Cardiac fibroblast (primary cell): ENCODE measurements at regions not wholly inside any gene's neighbourhood (a gene's known extent, or its start where the extent isn't known, plus 50 kb on each side); places are given as distances from the start of the nearest gene placed in this dataset.

Source experiments
- DNase-seq, 2 donors: peaks; one replicate each; pipeline versions ENCODE4 v3.0.0 to v3.0.0-alpha.2; 2010; ENCODE audit warnings: low read depth in 2 of 2
- H3K4me3 ChIP-seq, 2 donors: replicated peaks in 1 of 2; 1 replicate in 1 of 2; 2 replicates in 1 of 2; pipeline ENCODE4 v1.5.1; 2011; ENCODE audit warnings: low read depth in 2 of 2, low read length in 2 of 2, mild to moderate bottlenecking in 2 of 2, moderate library complexity in 1 of 2
- TF ChIP-seq, protein P1 (sequence below): IDR thresholded peaks from one replicate; pipeline ENCODE4 v1.5.1; 2011; ENCODE audit warnings: low read depth, mild to moderate bottlenecking, low read length, inconsistent platforms

DNA sequence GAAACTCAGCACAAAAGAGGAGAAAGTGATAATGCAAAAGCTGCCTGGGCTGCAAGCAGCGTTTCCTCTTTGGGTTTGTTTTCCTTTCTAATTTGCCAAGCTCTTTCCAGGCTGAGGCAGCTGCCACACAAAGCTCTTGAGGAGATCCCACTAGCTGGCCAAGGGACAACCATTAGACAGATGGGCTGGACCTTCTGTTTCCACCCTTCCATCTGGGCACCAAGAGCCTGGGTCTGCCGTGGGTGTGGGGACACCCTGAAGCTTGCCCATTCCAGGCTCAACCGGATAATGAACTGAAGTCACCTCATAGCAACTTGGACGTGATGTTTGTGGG, 194.6 kb upstream of the C1QTNF7 start:
- TF ChIP-seq, protein P1, sequence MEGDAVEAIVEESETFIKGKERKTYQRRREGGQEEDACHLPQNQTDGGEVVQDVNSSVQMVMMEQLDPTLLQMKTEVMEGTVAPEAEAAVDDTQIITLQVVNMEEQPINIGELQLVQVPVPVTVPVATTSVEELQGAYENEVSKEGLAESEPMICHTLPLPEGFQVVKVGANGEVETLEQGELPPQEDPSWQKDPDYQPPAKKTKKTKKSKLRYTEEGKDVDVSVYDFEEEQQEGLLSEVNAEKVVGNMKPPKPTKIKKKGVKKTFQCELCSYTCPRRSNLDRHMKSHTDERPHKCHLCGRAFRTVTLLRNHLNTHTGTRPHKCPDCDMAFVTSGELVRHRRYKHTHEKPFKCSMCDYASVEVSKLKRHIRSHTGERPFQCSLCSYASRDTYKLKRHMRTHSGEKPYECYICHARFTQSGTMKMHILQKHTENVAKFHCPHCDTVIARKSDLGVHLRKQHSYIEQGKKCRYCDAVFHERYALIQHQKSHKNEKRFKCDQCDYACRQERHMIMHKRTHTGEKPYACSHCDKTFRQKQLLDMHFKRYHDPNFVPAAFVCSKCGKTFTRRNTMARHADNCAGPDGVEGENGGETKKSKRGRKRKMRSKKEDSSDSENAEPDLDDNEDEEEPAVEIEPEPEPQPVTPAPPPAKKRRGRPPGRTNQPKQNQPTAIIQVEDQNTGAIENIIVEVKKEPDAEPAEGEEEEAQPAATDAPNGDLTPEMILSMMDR, result no peak
- DNase-seq, result peak in 1 of 2 donors; percentile 20
- no peak overlapping the region for H3K4me3 ChIP-seq

DNA sequence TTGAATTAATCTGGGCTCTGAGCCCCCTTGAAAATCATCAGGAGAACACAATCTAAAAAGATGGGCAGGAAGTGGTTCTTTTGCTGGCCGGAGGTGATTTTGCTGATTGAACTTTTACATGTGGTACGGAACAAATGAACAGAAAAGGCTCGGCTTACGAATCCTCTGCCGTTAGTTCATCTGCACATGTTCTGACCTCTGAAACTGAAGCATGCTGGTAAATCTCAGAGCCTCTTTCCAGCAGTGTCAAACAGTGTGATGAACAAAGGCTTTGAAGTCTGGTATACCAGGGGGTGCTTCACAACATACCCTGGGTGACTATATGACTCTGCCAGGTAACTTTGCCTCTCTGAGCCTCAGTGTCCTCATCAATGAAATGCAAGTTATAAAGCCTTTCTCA, 194.2 kb upstream of the C1QTNF7 start:
- H3K4me3 ChIP-seq, result no peak overlapping the region
- peak in 1 of 2 donors; percentile 18 for DNase-seq
- TF ChIP-seq, protein P1, result no peak

DNA sequence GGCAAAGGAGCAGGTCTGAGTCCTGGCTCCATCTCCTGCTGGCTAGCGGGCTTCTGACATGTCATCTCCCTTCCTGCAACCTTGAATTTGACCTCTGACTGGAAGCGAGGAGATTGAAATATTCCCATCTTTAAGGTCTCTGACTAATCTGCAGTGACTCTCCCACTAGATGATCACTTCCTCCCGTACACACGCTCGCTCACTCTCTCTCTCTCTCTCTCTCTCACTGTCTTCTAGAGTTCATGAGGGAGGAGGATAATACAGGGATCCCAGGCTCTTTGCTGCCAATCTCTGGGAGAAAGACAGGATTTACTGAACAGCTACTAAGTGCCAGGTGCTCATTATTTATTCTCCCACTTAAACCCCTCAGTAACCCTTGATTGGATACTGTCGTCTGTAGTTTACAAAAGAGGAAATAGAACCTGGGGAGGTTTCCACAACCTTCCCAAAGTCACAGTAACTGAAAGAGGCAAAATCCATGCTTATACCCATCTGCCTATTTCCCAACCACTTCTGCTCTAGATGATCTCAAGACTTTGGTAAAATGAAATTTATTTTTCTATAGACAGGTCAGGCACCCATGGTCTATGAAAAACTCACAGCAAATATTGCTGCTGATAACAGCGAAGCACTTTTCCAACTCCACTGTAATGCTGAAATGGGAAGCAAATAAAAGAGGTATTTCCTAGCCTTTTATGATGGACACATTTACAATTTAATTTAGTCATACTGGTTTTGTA, 193.5 kb upstream of the C1QTNF7 start:
- TF ChIP-seq, protein P1, result no peak
- peak; percentile 55 to 93 for DNase-seq
- H3K4me3 ChIP-seq, result no peak overlapping the region

DNA sequence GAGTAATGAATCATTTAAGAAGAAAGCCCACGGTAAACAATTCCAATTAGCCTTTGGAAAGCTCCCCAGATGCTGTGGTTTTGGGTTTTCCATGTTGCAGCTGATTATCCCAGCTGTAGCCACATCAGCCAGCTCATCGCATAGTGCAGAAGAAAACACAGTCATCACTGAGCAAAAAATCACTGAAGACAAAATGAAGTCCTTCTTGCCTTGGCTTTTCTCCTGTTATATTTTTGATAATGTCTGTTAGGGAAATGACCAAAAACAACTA, 193.0 kb upstream of the C1QTNF7 start:
- peak; percentile 84 to 95 for DNase-seq
- TF ChIP-seq, protein P1, result no peak
- H3K4me3 ChIP-seq, result no peak overlapping the region

DNA sequence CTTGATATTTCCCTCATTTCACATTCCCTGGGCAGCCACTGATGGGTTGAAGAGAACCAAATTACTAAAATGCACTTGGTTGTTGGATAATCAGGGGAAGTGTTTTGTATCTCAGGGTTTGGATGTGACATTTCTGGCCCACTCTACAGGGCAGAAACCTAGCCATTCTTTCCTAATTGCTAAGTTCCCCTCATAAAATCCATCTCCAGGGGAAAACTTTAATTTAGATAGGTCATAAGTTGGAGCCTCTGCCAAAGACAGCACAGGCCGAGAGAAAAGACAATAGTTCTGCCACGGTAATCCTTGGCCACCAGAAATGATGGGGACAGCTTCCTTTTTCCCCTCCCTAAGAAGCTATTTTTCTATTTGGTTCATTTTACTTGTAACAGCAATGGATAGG, 192.7 kb upstream of the C1QTNF7 start:
- peak in 1 of 2 donors; percentile 40 for DNase-seq
- TF ChIP-seq, protein P1, result no peak
- no peak overlapping the region for H3K4me3 ChIP-seq

DNA sequence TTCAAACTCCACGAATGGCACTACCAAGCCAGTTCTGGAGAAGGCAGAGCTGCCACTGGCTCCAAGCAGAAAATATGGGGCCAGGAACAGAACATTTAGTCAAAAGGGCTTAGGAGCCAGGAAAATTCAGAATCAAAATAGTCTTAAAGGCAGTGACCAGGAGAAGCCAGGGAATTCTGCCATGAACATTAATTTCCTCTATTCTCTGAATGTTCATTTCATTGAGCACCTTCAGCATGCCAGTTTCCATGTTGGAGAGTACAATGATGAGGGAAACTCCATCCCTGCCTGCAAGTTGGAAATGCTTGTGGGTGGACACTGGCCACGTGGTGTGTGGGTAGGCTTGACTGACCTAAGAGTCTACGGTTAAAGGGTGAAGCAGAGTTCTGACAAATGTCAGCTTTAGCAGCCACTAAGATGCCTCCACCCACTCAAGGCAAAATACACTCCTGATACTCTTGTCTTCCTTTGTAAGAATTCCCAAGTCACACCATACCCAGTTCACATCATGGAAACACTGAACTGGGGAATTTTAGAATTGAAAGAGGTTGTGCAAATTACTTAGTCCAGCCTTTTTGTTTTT, 190.1 kb upstream of the C1QTNF7 start:
- H3K4me3 ChIP-seq, result no peak overlapping the region
- TF ChIP-seq, protein P1, result no peak
- no peak for DNase-seq

DNA sequence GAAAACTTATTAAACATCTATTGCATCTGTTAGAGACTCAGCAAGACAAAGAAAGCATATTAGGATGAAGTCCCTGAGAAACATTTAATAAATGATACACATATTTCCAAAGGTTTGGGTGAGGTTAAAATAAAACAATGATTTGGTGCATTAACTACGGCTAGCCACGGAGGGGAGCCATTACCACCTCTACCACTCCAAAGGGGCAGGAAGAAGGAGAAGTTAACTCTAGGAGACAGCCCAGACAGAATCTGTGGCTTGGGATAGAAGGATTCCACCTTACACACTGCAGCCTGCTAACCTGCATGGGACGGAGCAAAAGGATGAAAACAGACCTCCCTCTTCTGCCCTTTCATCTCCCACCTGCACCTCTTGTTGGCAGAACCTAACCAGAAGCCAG, 189.1 kb upstream of the C1QTNF7 start:
- TF ChIP-seq, protein P1, result peak; percentile 64
- no peak overlapping the region for H3K4me3 ChIP-seq
- peak; percentile 67 to 75 for DNase-seq
